ENCODE measurements at regions not wholly inside any gene's neighbourhood (a gene's known extent, or its start where the extent isn't known, plus 50 kb on each side); places are given as distances from the start of the nearest gene placed in this dataset.

DNA sequence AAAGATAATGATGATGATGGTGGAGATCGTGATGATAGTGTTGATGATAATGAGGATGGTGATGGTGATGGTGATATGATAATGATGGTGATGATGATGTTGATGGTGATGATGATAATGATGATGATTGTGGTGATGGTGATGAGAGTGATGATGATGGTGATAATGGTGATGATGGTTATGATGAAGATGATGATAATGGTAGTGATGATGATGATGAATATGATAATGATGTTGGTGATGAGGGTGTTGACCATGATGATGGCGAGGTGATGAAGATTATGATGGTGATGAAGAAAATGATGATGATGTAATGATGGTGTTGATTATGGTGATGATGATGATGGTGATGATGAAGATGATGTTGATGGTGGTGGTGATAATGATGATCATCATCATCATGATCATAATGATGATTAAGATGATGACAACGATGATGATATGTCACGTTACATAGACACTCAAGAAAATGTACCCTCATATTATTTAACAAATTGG, 1106.4 kb downstream of the NLGN4X start:
- DNase-seq (ENCODE audit: extremely low spot score), result no peak
- intact Hi-C loops (cut with DNase I), result no loop called here
- H3K9me3 ChIP-seq, result no peaks in the 10 kb centered on the region
- H3K4me3 ChIP-seq, result no peak overlapping the region
- WGBS, result 66% methylated on average over 4 of the region's 4 CpGs
- H3K27me3 ChIP-seq, result no peaks in the 10 kb centered on the region
- H3K27ac ChIP-seq (replicated peaks in 1 of 4), result no peak overlapping the region
- no peaks in the 10 kb centered on the region for H3K4me1 ChIP-seq
- TF ChIP-seq EP300 (IDR thresholded peaks at IDR 0.05) (no peak), POLR2A (IDR thresholded peaks at IDR 0.05; ENCODE audit: low read depth) (no peak), POLR2AphosphoS5 (IDR thresholded peaks at IDR 0.05) (no peak)
- TF ChIP-seq, protein P1, sequence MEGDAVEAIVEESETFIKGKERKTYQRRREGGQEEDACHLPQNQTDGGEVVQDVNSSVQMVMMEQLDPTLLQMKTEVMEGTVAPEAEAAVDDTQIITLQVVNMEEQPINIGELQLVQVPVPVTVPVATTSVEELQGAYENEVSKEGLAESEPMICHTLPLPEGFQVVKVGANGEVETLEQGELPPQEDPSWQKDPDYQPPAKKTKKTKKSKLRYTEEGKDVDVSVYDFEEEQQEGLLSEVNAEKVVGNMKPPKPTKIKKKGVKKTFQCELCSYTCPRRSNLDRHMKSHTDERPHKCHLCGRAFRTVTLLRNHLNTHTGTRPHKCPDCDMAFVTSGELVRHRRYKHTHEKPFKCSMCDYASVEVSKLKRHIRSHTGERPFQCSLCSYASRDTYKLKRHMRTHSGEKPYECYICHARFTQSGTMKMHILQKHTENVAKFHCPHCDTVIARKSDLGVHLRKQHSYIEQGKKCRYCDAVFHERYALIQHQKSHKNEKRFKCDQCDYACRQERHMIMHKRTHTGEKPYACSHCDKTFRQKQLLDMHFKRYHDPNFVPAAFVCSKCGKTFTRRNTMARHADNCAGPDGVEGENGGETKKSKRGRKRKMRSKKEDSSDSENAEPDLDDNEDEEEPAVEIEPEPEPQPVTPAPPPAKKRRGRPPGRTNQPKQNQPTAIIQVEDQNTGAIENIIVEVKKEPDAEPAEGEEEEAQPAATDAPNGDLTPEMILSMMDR (IDR thresholded peaks at IDR 0.05), result no peak
- H3K36me3 ChIP-seq, result no peaks in the 10 kb centered on the region

DNA sequence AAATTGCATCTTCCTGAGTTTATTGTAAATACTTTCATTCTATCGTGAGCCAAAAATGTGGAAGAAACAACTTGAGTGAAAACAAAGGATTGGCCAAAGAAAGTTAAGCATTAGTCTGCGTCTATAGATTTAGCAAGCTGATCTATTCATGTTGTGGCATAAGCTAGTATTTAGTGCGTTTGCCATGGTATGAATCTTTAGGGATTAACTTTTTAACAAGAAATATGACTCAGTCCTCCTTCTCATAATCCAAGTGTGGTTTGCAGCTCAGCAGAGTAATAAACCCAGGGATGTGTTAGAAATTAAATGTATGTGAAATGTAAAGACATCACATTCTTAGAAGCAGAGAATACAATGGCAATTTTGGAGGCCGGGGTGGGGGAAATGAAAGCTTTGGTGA, 1110.9 kb downstream of the NLGN4X start:
- no peak overlapping the region for H3K4me3 ChIP-seq
- no peak for DNase-seq (ENCODE audit: extremely low spot score)
- intact Hi-C loops (cut with DNase I), result no loop called here
- H3K9me3 ChIP-seq, result no peaks in the 10 kb centered on the region
- H3K27me3 ChIP-seq, result no peaks in the 10 kb centered on the region
- no peak overlapping the region for H3K27ac ChIP-seq (replicated peaks in 1 of 4)
- no peaks in the 10 kb centered on the region for H3K4me1 ChIP-seq
- H3K36me3 ChIP-seq, result no peaks in the 10 kb centered on the region
- no peak for TF ChIP-seq EP300 (IDR thresholded peaks at IDR 0.05)
- WGBS, result 86% methylated on average over 4 of the region's 4 CpGs

DNA sequence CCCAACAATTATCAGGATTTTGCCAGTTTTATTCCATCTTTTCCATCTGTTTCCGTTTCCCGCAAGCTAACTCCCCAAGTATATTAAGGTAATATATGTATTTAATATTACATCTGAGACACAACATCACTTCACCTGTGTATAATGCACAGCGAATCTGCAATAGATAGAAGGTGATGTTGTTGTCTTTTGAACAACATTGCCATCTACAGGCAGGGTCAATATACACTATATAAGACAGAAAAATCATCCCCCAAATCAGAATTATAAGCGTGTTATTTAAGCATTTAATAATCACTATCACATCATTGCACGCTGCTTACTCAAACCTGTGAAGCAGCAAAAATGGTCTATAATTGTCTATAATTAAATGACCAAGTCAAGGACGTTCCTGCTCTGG, 1115.5 kb downstream of the NLGN4X start:
- TF ChIP-seq, protein P1 (IDR thresholded peaks at IDR 0.05), result peak; percentile 19 to 39 (median 35)
- no peak for TF ChIP-seq POLR2A (IDR thresholded peaks at IDR 0.05; ENCODE audit: low read depth)
- no peak for TF ChIP-seq EP300 (IDR thresholded peaks at IDR 0.05)
- no peak for TF ChIP-seq POLR2AphosphoS5 (IDR thresholded peaks at IDR 0.05)
- DNase-seq (ENCODE audit: extremely low spot score), result no peak
- no peaks in the 10 kb centered on the region for H3K9me3 ChIP-seq
- 63% methylated on average over 6 of the region's 6 CpGs for WGBS
- H3K27me3 ChIP-seq, result no peaks in the 10 kb centered on the region
- no peaks in the 10 kb centered on the region for H3K4me1 ChIP-seq
- no peak overlapping the region for H3K27ac ChIP-seq (replicated peaks in 1 of 4)
- intact Hi-C loops (cut with DNase I), result loop anchor here (5.0 kb wide), 1 partner anchor 566 kb away; no protein-coding TSS in a partner anchor
- H3K4me3 ChIP-seq, result no peak overlapping the region
- no peaks in the 10 kb centered on the region for H3K36me3 ChIP-seq

DNA sequence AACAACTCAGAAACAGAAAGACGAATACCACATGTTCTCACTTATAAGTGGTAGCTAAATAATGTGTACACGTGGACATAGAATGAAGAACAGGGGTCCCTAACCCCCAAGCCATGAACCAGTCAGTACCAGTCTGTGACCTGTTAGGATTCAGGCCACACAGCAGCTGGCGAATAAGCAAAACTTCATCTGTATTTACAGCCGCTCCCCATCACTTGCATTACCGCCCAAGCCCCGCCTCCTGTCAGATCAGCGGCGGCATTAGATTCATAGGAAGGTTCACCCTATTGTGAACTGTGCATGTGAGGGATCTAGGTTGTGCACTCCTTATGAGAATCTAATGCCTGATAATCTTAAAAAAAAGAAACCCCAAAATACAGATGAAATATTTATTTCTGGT, 1128.7 kb downstream of the NLGN4X start:
- Histone ChIP-seq H3K36me3 (no peaks in the 10 kb centered on the region), H3K4me3 (no peak overlapping the region), H3K9me3 (no peaks in the 10 kb centered on the region), H3K27me3 (no peaks in the 10 kb centered on the region), H3K27ac (replicated peaks in 1 of 4) (no peak overlapping the region), H3K4me1 (no peaks in the 10 kb centered on the region)
- 79% methylated on average over 8 of the region's 8 CpGs for WGBS
- TF ChIP-seq, protein P1 (IDR thresholded peaks at IDR 0.05), result no peak
- no peak for TF ChIP-seq POLR2AphosphoS5 (IDR thresholded peaks at IDR 0.05)
- TF ChIP-seq EP300 (IDR thresholded peaks at IDR 0.05), result no peak
- no peak for TF ChIP-seq POLR2A (IDR thresholded peaks at IDR 0.05; ENCODE audit: low read depth)
- intact Hi-C loops (cut with DNase I), result no loop called here
- no peak for DNase-seq (ENCODE audit: extremely low spot score)

DNA sequence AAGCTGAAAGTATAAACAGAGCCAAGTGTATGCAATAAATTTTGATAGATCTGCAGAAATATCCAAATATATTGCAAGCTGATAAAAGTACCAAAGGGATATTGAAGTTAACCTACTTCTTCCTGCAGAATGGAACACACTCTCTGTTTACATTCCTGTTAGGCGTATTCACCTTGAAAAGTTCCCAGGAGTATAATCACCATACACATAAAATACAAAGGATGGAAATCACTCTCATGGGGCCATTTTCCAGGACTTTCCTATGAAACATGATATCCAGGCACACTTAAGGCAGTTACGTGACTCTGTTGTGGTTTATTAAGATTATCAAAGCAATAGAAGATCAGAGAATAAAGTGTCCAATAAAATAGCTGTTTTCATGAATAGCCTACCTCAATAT, 1142.3 kb downstream of the NLGN4X start:
- H3K4me3 ChIP-seq, result no peak overlapping the region
- 56% methylated on average over 2 of the region's 2 CpGs for WGBS
- no peaks in the 10 kb centered on the region for H3K36me3 ChIP-seq
- TF ChIP-seq POLR2A (IDR thresholded peaks at IDR 0.05; ENCODE audit: low read depth), result no peak
- TF ChIP-seq, protein P1 (IDR thresholded peaks at IDR 0.05), result no peak
- no peak for TF ChIP-seq POLR2AphosphoS5 (IDR thresholded peaks at IDR 0.05)
- no peak overlapping the region for H3K27ac ChIP-seq (replicated peaks in 1 of 4)
- no peaks in the 10 kb centered on the region for H3K4me1 ChIP-seq
- H3K27me3 ChIP-seq, result no peaks in the 10 kb centered on the region
- intact Hi-C loops (cut with DNase I), result no loop called here
- DNase-seq (ENCODE audit: extremely low spot score), result no peak
- H3K9me3 ChIP-seq, result no peaks in the 10 kb centered on the region
